BLaER1 treated with 17β-estradiol and CSF1 and Interleukin-3, amounts not matched to agents 10 nM and 100 nM (cell line): ENCODE measurements at regions not wholly inside any gene's neighbourhood (a gene's known extent, or its start where the extent isn't known, plus 50 kb on each side); places are given as distances from the start of the nearest gene placed in this dataset.

Experiments
- H3K27ac ChIP-seq, 11 experiments: shearing (Covaris generic); formaldehyde crosslinking; 2 replicates each; pipeline ENCODE4 v1.8.1; 2022
- H3K27me3 ChIP-seq, 11 experiments: shearing (Covaris generic); formaldehyde crosslinking; 2 replicates each; pipeline ENCODE4 v1.8.1; 2022
- H3K36me3 ChIP-seq, 11 experiments: shearing (Covaris generic); formaldehyde crosslinking; 2 replicates each; pipeline ENCODE4 v1.8.1; 2022
- H3K4me1 ChIP-seq, 10 experiments: shearing (Covaris generic); formaldehyde crosslinking; 2 replicates each; pipeline ENCODE4 v1.8.1; 2022
- H3K4me2 ChIP-seq, 11 experiments: shearing (Covaris generic); formaldehyde crosslinking; 2 replicates each; pipeline ENCODE4 v1.8.1; 2022
- H3K4me3 ChIP-seq, 10 experiments: shearing (Covaris generic); formaldehyde crosslinking; 2 replicates each; pipeline ENCODE4 v1.8.1; 2022
- H3K9ac ChIP-seq, 11 experiments: shearing (Covaris generic); formaldehyde crosslinking; 2 replicates each; pipeline ENCODE4 v1.8.1; 2022
- H3K9me3 ChIP-seq, 11 experiments: shearing (Covaris generic); formaldehyde crosslinking; replicated peaks in 1 of 11; 2 replicates each; pipeline ENCODE4 v1.8.1; 2022
- H4K20me1 ChIP-seq, 11 experiments: shearing (Covaris generic); formaldehyde crosslinking; 2 replicates each; pipeline ENCODE4 v1.8.1; 2022
- Cebpa-rat ChIP-seq, 11 experiments: shearing (Covaris generic); IDR thresholded peaks; 2 replicates each; pipeline ENCODE4 v1.8.1; 2022

DNA sequence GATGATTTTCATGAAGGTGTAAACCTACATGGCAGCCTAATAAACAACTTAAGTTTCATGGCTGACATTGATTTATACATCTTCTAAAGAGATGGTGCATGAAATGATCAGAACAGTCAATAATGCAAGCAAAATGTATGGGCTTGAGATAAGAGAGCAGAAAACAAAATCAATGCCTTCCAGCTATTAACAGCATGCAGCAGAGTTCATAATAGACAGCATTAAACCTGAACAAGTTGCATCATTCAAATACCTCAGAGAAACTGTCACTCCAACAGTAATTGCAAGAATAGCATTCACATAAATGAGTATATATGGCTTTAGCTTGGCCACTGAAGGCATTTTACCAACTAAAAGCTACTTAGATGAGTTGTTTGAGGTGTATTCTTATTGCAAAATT, 319.6 kb upstream of the ARID1B start:
- Histone ChIP-seq H3K27me3 (no peaks in the 10 kb centered on the region), H4K20me1 (no peaks in the 10 kb centered on the region), H3K36me3 (no peaks in the 10 kb centered on the region), H3K4me2 (no peak overlapping the region), H3K9ac (no peak overlapping the region), H3K4me3 (no peak overlapping the region), H3K27ac (no peak overlapping the region), H3K4me1 (peaks cover 0 to 14% (median 11%) of the 10 kb centered on the region in 10 experiments; a peak in 13 of 20 replicates), H3K9me3 (peaks cover 0 to 5% (median 0%) of the 10 kb centered on the region in 11 experiments; a peak in 2 of 22 replicates)
- TF ChIP-seq Cebpa-rat (IDR thresholded peaks at IDR 0.05), result no peak

DNA sequence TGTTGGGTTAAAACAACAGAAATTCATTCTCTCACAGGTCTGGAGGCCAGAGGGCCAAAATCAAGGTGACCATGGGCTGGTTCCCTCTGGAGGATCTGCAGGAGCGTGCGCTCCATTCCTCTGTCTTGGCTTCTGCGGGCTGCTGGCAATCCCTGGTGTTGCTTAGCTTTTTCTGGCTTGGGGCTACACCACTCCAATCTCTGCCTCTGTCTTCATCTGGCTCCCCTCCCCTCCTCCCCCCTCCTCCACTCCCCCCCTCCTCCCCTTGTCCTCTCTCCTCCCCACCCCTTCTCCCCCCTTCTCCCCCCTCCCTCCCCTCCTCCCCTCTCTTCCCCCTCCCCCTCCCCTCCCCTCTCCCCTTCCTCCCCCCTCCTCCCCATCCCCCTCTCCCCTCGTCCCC, 321.3 kb upstream of the ARID1B start:
- H3K9ac ChIP-seq, result no peak overlapping the region
- peaks cover 0 to 14% (median 11%) of the 10 kb centered on the region in 10 experiments; a peak in 13 of 20 replicates for H3K4me1 ChIP-seq
- no peaks in the 10 kb centered on the region for H4K20me1 ChIP-seq
- H3K36me3 ChIP-seq, result no peaks in the 10 kb centered on the region
- H3K4me2 ChIP-seq, result no peak overlapping the region
- no peak overlapping the region for H3K4me3 ChIP-seq
- no peaks in the 10 kb centered on the region for H3K27me3 ChIP-seq
- no peak for TF ChIP-seq Cebpa-rat (IDR thresholded peaks at IDR 0.05)
- peaks cover 0 to 6% (median 0%) of the 10 kb centered on the region in 11 experiments; a peak in 2 of 22 replicates for H3K9me3 ChIP-seq
- no peak overlapping the region for H3K27ac ChIP-seq

DNA sequence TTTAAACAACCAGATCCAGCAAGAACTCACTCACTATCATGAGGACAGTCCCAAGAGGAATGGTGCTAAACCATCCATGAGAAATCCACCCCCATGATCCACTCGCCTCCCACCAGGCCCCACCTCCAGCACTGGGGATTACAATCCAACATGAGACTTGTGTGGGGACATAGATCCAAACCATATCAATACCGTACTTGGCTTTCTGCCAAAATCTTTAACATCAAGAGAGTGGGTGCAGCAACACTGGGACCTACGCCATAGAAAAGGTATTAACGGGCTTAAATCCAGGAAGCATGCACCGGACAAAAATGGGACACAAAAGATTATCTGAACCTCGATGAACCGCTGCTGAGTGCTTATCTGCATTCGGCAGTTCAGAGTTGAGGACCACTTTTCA, 322.3 kb upstream of the ARID1B start:
- H3K27me3 ChIP-seq, result no peaks in the 10 kb centered on the region
- no peak overlapping the region for H3K4me3 ChIP-seq
- peaks cover 0 to 8% (median 6%) of the 10 kb centered on the region in 10 experiments; a peak in 10 of 20 replicates for H3K4me1 ChIP-seq
- H3K27ac ChIP-seq, result no peak overlapping the region
- H4K20me1 ChIP-seq, result no peaks in the 10 kb centered on the region
- peak overlapping the region in 5 of 11 experiments; percentile 6 to 35 (median 21); a peak in 6 of 22 replicates for H3K4me2 ChIP-seq
- peaks cover 0 to 6% (median 0%) of the 10 kb centered on the region in 11 experiments; a peak in 2 of 22 replicates for H3K9me3 ChIP-seq
- H3K9ac ChIP-seq, result no peak overlapping the region
- no peak for TF ChIP-seq Cebpa-rat (IDR thresholded peaks at IDR 0.05)
- no peaks in the 10 kb centered on the region for H3K36me3 ChIP-seq

DNA sequence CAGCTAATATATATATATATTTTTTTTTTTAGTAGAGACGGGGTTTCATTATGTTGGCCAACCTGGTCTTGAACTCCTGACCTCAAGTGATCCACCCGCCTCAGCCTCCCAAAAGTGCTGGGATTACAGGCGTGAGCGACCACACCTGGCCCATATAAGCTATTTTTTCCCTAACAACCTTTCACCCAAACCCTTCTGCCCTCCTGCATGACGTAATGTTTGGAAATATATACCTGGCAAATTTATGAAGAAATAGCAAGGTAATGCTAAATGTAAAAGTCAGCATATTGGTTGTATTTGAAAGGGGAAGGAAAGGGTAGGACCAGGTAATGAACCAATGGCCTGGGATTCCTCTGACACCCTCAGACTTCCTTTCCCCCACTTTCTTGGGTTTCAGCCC, 325.5 kb upstream of the ARID1B start:
- no peak overlapping the region for H3K4me3 ChIP-seq
- H3K4me2 ChIP-seq, result no peak overlapping the region
- no peak overlapping the region for H3K27ac ChIP-seq
- H3K9me3 ChIP-seq, result peaks cover 0 to 6% (median 0%) of the 10 kb centered on the region in 11 experiments; a peak in 2 of 22 replicates
- H4K20me1 ChIP-seq, result no peaks in the 10 kb centered on the region
- no peak for TF ChIP-seq Cebpa-rat (IDR thresholded peaks at IDR 0.05)
- H3K36me3 ChIP-seq, result no peaks in the 10 kb centered on the region
- H3K9ac ChIP-seq, result no peak overlapping the region
- H3K27me3 ChIP-seq, result no peaks in the 10 kb centered on the region
- peaks cover 0 to 8% (median 3%) of the 10 kb centered on the region in 10 experiments; a peak in 7 of 20 replicates for H3K4me1 ChIP-seq

DNA sequence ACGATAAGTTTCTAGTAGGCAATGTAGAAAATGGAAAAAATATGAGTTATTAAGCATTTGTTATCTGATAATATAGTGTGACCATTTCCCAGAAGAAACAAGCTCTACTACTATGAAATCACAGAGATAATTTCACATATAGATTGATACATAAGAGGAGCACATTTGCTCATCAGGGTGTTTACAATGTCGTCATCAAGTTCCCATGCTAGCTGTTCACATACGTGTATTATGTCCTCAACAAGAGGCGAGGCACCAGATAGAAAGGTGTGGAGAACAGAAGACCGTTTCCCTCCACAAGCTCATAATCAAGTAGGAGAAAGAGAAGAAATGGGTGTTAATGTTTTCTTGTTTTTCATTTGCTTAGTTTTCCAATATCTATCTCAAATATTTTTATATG, 326.1 kb upstream of the ARID1B start:
- H3K4me2 ChIP-seq, result no peak overlapping the region
- no peak for TF ChIP-seq Cebpa-rat (IDR thresholded peaks at IDR 0.05)
- no peak overlapping the region for H3K9ac ChIP-seq
- H3K27me3 ChIP-seq, result no peaks in the 10 kb centered on the region
- H3K27ac ChIP-seq, result no peak overlapping the region
- H3K36me3 ChIP-seq, result no peaks in the 10 kb centered on the region
- H4K20me1 ChIP-seq, result no peaks in the 10 kb centered on the region
- peaks cover 0 to 8% (median 3%) of the 10 kb centered on the region in 10 experiments; a peak in 7 of 20 replicates for H3K4me1 ChIP-seq
- H3K9me3 ChIP-seq, result peaks cover 0 to 6% (median 0%) of the 10 kb centered on the region in 11 experiments; a peak in 2 of 22 replicates
- no peak overlapping the region for H3K4me3 ChIP-seq

DNA sequence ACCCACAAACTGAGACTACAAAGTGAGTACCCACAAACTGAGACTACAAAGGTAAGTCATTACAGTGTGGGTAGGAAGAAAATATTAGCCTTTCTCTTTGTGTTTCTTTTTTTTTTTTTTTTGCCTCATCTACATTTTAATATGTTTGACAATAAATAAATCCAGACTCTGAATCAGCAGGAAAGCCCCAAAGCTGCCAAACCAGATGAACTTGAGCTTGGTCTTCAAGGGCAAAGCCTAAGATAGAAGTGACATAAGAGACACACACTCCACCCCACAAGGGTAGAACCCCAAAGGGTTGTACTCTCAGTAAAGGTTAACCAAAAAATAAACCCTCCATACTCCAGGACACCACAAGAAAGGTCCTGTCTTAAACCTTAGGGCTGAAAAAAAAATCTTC, 326.8 kb upstream of the ARID1B start:
- TF ChIP-seq Cebpa-rat (IDR thresholded peaks at IDR 0.05), result no peak
- H3K27me3 ChIP-seq, result no peaks in the 10 kb centered on the region
- no peak overlapping the region for H3K27ac ChIP-seq
- no peak overlapping the region for H3K9ac ChIP-seq
- no peaks in the 10 kb centered on the region for H3K36me3 ChIP-seq
- no peaks in the 10 kb centered on the region for H4K20me1 ChIP-seq
- no peak overlapping the region for H3K4me2 ChIP-seq
- peaks cover 0 to 8% (median 3%) of the 10 kb centered on the region in 10 experiments; a peak in 7 of 20 replicates for H3K4me1 ChIP-seq
- H3K9me3 ChIP-seq, result peaks cover 0 to 6% (median 0%) of the 10 kb centered on the region in 11 experiments; a peak in 2 of 22 replicates
- no peak overlapping the region for H3K4me3 ChIP-seq

DNA sequence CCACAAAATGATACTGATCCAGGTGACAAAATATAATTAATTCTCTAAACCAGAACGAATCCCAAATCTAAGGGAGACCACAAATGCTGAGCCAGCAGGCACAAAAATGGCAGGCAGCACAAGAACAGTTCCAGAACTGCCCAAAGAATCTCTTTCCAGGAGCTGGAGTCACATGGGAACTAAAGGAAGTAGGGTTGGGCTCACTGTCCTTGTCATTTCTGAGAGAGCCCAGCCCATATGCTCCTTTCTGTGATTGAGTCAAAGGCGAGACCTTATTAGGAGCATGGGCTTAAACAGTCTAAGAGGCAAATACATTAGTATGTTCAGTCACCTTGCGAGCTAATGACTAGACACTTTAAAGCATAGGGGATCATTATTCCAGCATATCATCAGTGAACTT, 327.6 kb upstream of the ARID1B start:
- Histone ChIP-seq H3K4me1 (peaks cover 0 to 5% (median 2%) of the 10 kb centered on the region in 10 experiments; a peak in 7 of 20 replicates), H4K20me1 (no peaks in the 10 kb centered on the region), H3K4me2 (no peak overlapping the region; a peak in 1 of 22 replicates), H3K9ac (no peak overlapping the region), H3K4me3 (no peak overlapping the region), H3K27me3 (no peaks in the 10 kb centered on the region), H3K9me3 (peaks cover 0 to 6% (median 0%) of the 10 kb centered on the region in 11 experiments; a peak in 2 of 22 replicates), H3K27ac (no peak overlapping the region), H3K36me3 (no peaks in the 10 kb centered on the region)
- TF ChIP-seq Cebpa-rat (IDR thresholded peaks at IDR 0.05), result no peak

DNA sequence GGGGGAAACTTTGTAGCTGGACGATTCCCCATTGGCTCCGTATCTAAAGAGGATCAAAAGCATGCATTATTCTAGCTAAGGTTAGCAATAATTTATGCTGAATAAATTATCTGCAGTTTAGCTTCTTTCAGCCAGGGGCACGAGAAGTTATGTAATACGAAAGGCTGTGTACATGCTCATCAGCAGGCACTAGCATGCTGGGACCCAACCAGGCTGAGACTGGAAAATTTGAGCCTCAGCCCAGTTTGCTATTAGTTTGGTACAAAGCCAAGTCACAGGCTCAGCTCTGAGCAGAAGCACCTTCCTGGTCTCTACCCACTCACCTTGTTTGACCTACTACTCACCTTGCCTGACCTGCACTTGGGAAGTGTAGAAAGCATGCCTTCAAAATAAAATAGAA, 328.1 kb upstream of the ARID1B start:
- no peak for TF ChIP-seq Cebpa-rat (IDR thresholded peaks at IDR 0.05)
- H3K4me3 ChIP-seq, result no peak overlapping the region
- no peak overlapping the region for H3K27ac ChIP-seq
- H3K4me1 ChIP-seq, result peaks cover 0 to 3% (median 0%) of the 10 kb centered on the region in 10 experiments; a peak in 3 of 20 replicates
- no peaks in the 10 kb centered on the region for H4K20me1 ChIP-seq
- H3K9me3 ChIP-seq, result peaks cover 0 to 6% (median 0%) of the 10 kb centered on the region in 11 experiments; a peak in 3 of 22 replicates
- H3K4me2 ChIP-seq, result no peak overlapping the region
- no peaks in the 10 kb centered on the region for H3K27me3 ChIP-seq
- no peaks in the 10 kb centered on the region for H3K36me3 ChIP-seq
- no peak overlapping the region for H3K9ac ChIP-seq

DNA sequence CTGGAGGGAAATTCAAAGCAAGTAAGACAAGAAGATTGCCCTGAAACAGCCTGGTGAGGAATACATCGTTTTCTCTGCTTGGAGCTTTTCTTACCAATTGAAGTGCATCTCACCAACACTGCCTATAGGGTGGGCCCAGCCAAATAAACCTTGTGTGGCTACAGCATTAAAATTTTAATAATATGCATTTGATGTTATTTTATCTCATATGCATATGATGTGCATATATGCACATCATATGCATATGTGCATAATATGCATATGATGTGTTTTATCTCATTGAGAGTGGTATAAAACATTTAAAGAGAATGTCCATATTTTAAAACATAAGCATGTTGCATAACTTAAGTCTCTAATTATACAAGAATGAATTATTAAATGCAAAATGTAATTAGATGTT, 328.6 kb upstream of the ARID1B start:
- H3K9ac ChIP-seq, result no peak overlapping the region
- H3K4me2 ChIP-seq, result no peak overlapping the region
- no peak for TF ChIP-seq Cebpa-rat (IDR thresholded peaks at IDR 0.05)
- no peaks in the 10 kb centered on the region for H3K27me3 ChIP-seq
- H3K27ac ChIP-seq, result no peak overlapping the region
- 0 out of 20 replicates have a peak, but pooled peaks cover 0 to 3% (median 0%) of the 10 kb centered on the region in 10 experiments for H3K4me1 ChIP-seq
- no peaks in the 10 kb centered on the region for H4K20me1 ChIP-seq
- peaks cover 0 to 6% (median 0%) of the 10 kb centered on the region in 11 experiments; a peak in 2 of 22 replicates for H3K9me3 ChIP-seq
- H3K36me3 ChIP-seq, result no peaks in the 10 kb centered on the region
- H3K4me3 ChIP-seq, result no peak overlapping the region

DNA sequence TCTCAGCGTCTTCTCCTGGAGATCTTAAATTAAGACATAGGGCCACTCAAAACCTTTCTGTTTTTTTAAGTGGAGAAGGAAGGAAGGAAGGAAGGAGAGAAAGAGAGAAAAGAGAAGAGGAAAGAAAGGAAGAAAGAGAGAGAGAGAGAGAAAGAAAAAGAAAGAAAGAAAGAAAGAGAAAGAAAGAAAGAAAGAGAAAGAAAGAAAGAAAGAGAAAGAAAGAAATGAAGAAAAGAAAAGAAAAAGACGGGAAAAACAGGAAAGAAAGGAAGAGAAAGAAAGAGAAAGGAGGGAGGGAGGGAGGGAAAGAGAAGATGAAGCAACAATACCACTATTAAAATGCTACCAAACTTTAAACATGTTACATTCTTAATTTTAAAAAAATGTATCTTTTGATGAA, 336.5 kb upstream of the ARID1B start:
- TF ChIP-seq Cebpa-rat (IDR thresholded peaks at IDR 0.05), result no peak
- no peaks in the 10 kb centered on the region for H3K27me3 ChIP-seq
- H3K4me3 ChIP-seq, result no peak overlapping the region
- peaks cover 0 to 20% (median 11%) of the 10 kb centered on the region in 11 experiments; a peak in 19 of 22 replicates for H3K9me3 ChIP-seq
- H3K36me3 ChIP-seq, result no peaks in the 10 kb centered on the region
- H3K4me1 ChIP-seq, result peaks cover 0 to 18% (median 7%) of the 10 kb centered on the region in 10 experiments; a peak in 9 of 20 replicates
- no peak overlapping the region for H3K9ac ChIP-seq
- H3K27ac ChIP-seq, result no peak overlapping the region
- no peaks in the 10 kb centered on the region for H4K20me1 ChIP-seq
- no peak overlapping the region for H3K4me2 ChIP-seq
